HCT116 (cell line): ENCODE measurements at regions not wholly inside any gene's neighbourhood (a gene's known extent, or its start where the extent isn't known, plus 50 kb on each side); places are given as distances from the start of the nearest gene placed in this dataset.

ENCODE experiments used
- CBX3 ChIP-seq: IDR thresholded peaks from 2 replicates; pipeline ENCODE4 v1.6.1; 2012; ENCODE audit warnings: low read depth
- EZH2 ChIP-seq: fragments of 200-600 bp; sonication (generic); IDR thresholded peaks from 2 replicates; pipeline ENCODE4 v1.6.1; 2017; ENCODE audit warnings: antibody characterized with exemption, mixed run types
- EZH2phosphoT487 ChIP-seq: fragments of 200-600 bp; IDR thresholded peaks from 2 replicates; pipeline ENCODE4 v1.6.1; 2018; ENCODE audit warnings: antibody characterized with exemption, borderline replicate concordance
- FOSL1 ChIP-seq: IDR thresholded peaks from 2 replicates; pipeline ENCODE4 v1.6.1; 2012; ENCODE audit warnings: low read depth
- JUND ChIP-seq: IDR thresholded peaks from 2 replicates; pipeline ENCODE4 v1.6.1; 2012
- POLR2A ChIP-seq: IDR thresholded peaks from 2 replicates; pipeline ENCODE4 v1.7.0; 2011; ENCODE audit warnings: borderline replicate concordance; ENCODE audit not compliant: insufficient read depth, insufficient read length; ENCODE audit errors: extremely low read depth
- POLR2AphosphoS5 ChIP-seq: IDR thresholded peaks from 2 replicates; pipeline ENCODE4 v1.6.1; 2011; ENCODE audit warnings: mild to moderate bottlenecking, low read depth, low read length, moderate library complexity
- RAD21 ChIP-seq: IDR thresholded peaks from 2 replicates; pipeline ENCODE4 v1.6.1; 2012; ENCODE audit warnings: low read depth, mild to moderate bottlenecking
- SIN3A ChIP-seq: IDR thresholded peaks from 2 replicates; pipeline ENCODE4 v1.6.1; 2012; ENCODE audit warnings: low read depth
- SP1 ChIP-seq: IDR thresholded peaks from 2 replicates; pipeline ENCODE4 v1.6.1; 2012; ENCODE audit warnings: low read depth
- SRF ChIP-seq: IDR thresholded peaks from 2 replicates; pipeline ENCODE4 v1.6.1; 2012; ENCODE audit warnings: low read depth
- ZFX ChIP-seq: fragments of 450-650 bp; IDR thresholded peaks from 2 replicates; pipeline ENCODE4 v1.6.1; 2017
- TF ChIP-seq, protein P1 (sequence below), 3 experiments: fragments of 200-600 bp in 1 of 3; sonication (generic) in 1 of 3; IDR thresholded peaks in 2 of 3; conservative IDR thresholded peaks in 1 of 3; 2 replicates each; pipeline ENCODE4 v1.5.1; 2012 to 2017; ENCODE audit warnings: low read depth in 2 of 3, low read length in 2 of 3, antibody characterized with exemption in 1 of 3, borderline replicate concordance in 1 of 3, control low read depth in 1 of 3, mild to moderate bottlenecking in 1 of 3, mixed read lengths in 1 of 3, mixed run types in 1 of 3, moderate library complexity in 1 of 3; ENCODE audit not compliant: insufficient read depth in 1 of 3
- TF ChIP-seq, protein P2 (sequence below): IDR thresholded peaks from 2 replicates; pipeline ENCODE4 v1.6.1; 2011; ENCODE audit warnings: mild to moderate bottlenecking, low read length, moderate library complexity; ENCODE audit not compliant: insufficient replicate concordance; ENCODE audit errors: extremely low read depth

DNA sequence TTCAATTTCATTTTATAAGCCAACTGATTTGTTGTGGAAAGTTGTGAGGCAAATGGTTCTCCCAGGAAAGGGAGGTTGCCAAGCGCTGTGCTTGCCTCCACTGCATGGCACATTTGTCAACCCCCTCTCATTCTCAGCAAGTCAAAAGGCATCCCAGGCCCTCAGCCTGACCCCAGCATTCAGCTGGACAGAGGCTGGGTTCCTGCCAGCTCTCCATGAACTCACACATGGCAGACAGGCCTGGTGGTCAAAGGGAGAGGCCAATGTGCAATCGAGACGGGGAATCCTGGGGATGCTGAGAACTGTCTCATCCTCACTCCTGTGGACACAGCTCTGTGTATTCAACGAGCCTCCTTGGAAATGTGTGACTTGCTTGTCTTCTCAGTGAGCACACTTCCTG is 106.0 kb upstream of the CDH4 start:
- TF ChIP-seq, protein P1, sequence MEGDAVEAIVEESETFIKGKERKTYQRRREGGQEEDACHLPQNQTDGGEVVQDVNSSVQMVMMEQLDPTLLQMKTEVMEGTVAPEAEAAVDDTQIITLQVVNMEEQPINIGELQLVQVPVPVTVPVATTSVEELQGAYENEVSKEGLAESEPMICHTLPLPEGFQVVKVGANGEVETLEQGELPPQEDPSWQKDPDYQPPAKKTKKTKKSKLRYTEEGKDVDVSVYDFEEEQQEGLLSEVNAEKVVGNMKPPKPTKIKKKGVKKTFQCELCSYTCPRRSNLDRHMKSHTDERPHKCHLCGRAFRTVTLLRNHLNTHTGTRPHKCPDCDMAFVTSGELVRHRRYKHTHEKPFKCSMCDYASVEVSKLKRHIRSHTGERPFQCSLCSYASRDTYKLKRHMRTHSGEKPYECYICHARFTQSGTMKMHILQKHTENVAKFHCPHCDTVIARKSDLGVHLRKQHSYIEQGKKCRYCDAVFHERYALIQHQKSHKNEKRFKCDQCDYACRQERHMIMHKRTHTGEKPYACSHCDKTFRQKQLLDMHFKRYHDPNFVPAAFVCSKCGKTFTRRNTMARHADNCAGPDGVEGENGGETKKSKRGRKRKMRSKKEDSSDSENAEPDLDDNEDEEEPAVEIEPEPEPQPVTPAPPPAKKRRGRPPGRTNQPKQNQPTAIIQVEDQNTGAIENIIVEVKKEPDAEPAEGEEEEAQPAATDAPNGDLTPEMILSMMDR (IDR thresholded peaks at IDR 0.05 in 2 of 3, conservative IDR thresholded peaks at IDR 0.05 in 1 of 3; ENCODE audit: borderline replicate concordance in 1 of 3, insufficient read depth in 1 of 3, low read depth in 2 of 3, low read length in 2 of 3): no peak
- TF ChIP-seq, protein P2, sequence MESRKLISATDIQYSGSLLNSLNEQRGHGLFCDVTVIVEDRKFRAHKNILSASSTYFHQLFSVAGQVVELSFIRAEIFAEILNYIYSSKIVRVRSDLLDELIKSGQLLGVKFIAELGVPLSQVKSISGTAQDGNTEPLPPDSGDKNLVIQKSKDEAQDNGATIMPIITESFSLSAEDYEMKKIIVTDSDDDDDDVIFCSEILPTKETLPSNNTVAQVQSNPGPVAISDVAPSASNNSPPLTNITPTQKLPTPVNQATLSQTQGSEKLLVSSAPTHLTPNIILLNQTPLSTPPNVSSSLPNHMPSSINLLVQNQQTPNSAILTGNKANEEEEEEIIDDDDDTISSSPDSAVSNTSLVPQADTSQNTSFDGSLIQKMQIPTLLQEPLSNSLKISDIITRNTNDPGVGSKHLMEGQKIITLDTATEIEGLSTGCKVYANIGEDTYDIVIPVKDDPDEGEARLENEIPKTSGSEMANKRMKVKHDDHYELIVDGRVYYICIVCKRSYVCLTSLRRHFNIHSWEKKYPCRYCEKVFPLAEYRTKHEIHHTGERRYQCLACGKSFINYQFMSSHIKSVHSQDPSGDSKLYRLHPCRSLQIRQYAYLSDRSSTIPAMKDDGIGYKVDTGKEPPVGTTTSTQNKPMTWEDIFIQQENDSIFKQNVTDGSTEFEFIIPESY: no peak
- TF ChIP-seq EZH2 (no peak), RAD21 (no peak), POLR2A (no peak), CBX3 (no peak), SP1 (no peak), POLR2AphosphoS5 (no peak), EZH2phosphoT487 (no peak), SRF (no peak), SIN3A (no peak), JUND (no peak), FOSL1 (no peak), ZFX (no peak)
